GM18519 (cell line): ENCODE measurements at regions not wholly inside any gene's neighbourhood (a gene's known extent, or its start where the extent isn't known, plus 50 kb on each side); places are given as distances from the start of the nearest gene placed in this dataset.

Experiments used
- ATAC-seq: cut with Tn5 transposase; IDR thresholded peaks from one replicate; pipeline ENCODE4 v1.9.1; 2021; ENCODE audit warnings: mild to moderate bottlenecking, moderate library complexity; ENCODE audit not compliant: unreplicated experiment, low FRiP score

GRCh38 chr12:47023953-47024352, 55.5 kb upstream of the PCED1B start:
- no peak for ATAC-seq

GRCh38 chr12:47024463-47024862, 55.0 kb upstream of the PCED1B start:
- no peak for ATAC-seq

DNA sequence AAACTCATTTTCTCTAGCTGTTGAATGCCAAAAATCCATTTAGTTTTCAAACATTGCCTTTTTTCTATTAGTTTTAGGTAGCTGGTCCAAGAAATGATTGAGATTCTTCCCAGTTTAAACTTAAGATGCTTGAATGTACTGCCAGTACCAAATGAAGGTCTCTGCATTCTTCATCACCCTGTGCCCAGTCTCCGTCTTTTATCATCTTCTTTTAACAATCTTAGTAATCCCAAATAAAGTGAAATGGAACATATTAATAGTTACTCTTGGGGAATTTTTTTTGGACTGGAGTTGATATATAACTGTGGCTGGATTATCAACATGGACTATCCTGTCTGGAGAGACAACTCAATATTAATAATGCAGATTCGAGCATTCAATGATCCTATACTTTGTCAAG, 54.1 kb upstream of the PCED1B start:
- ATAC-seq, result no peak

DNA sequence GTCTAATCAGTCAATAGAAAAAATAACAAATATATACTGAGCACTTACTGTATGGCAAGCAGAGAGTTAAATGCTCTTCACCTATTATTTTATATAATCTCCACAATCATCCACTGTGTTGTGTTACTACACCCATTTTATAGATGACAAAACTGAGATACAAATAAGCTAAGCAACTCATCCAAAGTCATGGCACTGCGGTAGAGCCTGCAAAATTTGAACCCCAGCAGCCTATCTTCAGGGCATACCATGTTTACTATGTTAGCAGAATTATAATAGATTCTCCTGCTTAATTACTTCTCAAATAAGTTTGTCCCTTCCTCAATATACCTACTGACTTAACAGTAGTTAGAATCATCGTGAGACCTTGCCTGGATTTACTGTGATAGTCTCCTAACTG, 53.6 kb upstream of the PCED1B start:
- ATAC-seq, result no peak

GRCh38 chr12:47026291-47026690, 53.1 kb upstream of the PCED1B start:
- ATAC-seq, result no peak
